ENCODE measurements at regions not wholly inside any gene's neighbourhood (a gene's known extent, or its start where the extent isn't known, plus 50 kb on each side); places are given as distances from the start of the nearest gene placed in this dataset.
"Not testable (repeated sequence)": the region's sequence is repeated elsewhere in the genome, so short reads cannot be mapped to it uniquely, and the experiment has no call there.

- Histone ChIP-seq H3K36me3 (no peaks in the 10 kb centered on the region), H3K9me3 (no peaks in the 10 kb centered on the region), H3K27me3 (no peaks in the 10 kb centered on the region), H3K4me3 (no peak overlapping the region)
- no peak for DNase-seq
These were observed 116.7 kb upstream of the CHST9 start for GRCh38 chr18:27301615-27302378.

GRCh38 chr18:27298214-27298804, 113.2 kb upstream of the CHST9 start:
- H3K36me3 ChIP-seq = no peaks in the 10 kb centered on the region
- H3K4me3 ChIP-seq = no peak overlapping the region
- H3K27me3 ChIP-seq = no peaks in the 10 kb centered on the region
- H3K9me3 ChIP-seq = no peaks in the 10 kb centered on the region
- no peak for DNase-seq

- not testable (repeated sequence) for H3K4me3 ChIP-seq, H3K27me3 ChIP-seq, H3K9me3 ChIP-seq, DNase-seq, H3K36me3 ChIP-seq
These were observed 101.0 kb upstream of the CHST9 start for GRCh38 chr18:27285973-27286562.

DNA sequence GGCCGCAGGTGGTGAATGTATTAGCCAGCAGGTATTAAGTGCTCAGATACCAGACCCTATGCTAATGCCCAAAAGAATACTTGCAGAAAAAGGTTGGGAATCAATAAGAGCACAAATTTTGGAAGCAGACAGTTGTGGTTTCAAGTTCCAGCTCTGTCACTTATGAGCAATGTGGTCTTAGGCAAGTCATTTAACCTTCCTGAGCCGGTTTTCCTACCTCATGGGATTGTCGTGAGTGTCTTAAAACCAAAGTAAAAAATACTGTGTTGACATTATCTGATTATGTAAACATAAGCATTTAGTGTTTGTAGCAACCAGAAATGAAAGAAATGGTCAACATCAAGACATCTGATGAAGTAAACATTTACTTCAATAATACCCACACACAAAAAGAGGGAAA, 93.0 kb upstream of the CHST9 start:
- no peak for DNase-seq
- Histone ChIP-seq H3K4me3 (no peak overlapping the region), H3K27me3 (no peaks in the 10 kb centered on the region), H3K9me3 (no peaks in the 10 kb centered on the region), H3K36me3 (no peaks in the 10 kb centered on the region)

DNA sequence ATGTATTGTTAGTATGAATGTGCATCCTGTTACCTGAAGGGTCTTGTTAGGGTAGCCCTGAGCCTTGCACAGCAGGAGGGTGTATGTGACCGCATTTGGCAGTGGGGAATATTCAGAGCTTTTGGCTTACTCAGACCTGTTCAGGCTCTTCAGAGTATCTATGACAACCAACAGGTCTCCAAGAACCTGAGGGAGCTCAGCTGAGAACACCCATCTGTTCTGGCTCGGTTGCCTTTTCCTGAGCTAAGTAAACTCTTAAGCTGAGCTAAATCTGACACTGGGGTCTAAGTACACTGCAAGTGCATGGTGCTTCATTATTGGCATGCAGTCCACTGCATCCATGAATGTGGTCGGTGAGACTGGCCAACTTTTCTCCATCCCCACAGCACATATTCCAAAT, 92.4 kb upstream of the CHST9 start:
- Histone ChIP-seq H3K27me3 (no peaks in the 10 kb centered on the region), H3K4me3 (no peak overlapping the region), H3K9me3 (no peaks in the 10 kb centered on the region), H3K36me3 (no peaks in the 10 kb centered on the region)
- DNase-seq = no peak

DNA sequence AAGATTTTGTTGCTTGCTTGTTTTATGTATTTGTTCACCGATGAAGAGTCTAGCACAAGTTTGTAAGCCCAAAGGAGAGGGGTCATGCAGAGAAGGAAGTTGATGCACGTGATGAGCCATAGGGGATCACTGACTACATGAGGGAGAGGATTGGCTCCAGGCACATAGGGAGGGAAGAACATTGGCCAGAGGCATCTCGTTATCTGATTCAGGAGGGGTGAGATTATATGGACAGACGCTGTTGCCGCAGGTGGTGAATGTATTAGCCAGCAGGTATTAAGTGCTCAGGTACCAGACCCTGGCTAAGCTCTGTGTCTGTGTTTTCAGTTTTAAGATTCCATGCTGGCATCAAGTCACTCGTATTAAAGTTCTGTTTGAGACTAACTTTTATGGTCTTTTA, 91.8 kb upstream of the CHST9 start:
- Histone ChIP-seq H3K9me3 (no peaks in the 10 kb centered on the region), H3K27me3 (no peaks in the 10 kb centered on the region), H3K4me3 (no peak overlapping the region), H3K36me3 (no peaks in the 10 kb centered on the region)
- DNase-seq = no peak

DNA sequence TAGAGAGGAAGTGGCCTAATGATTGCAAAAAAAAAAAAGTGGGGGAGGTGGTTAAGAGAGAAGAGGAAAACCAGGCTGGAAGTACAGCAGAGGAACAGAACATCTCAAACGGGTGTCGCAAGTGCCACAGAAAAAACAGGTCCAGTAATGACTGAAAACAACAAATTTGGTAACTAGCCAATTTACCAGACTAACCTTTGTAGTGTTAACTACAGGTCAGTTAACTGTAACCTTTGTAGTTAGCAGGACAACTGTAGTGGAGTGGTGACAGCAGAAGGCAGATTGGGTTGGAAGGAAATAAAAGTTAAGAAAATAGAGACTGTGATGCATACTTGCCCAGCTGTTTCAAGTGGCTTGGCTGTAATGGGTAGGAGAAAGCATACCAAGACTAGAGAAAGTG, 91.4 kb upstream of the CHST9 start:
- DNase-seq = no peak
- Histone ChIP-seq H3K36me3 (no peaks in the 10 kb centered on the region), H3K4me3 (no peak overlapping the region), H3K27me3 (no peaks in the 10 kb centered on the region), H3K9me3 (no peaks in the 10 kb centered on the region)

GRCh38 chr18:27274901-27275300, 89.8 kb upstream of the CHST9 start:
- Histone ChIP-seq H3K4me3 (no peak overlapping the region), H3K36me3 (no peaks in the 10 kb centered on the region), H3K27me3 (no peaks in the 10 kb centered on the region), H3K9me3 (no peaks in the 10 kb centered on the region)
- DNase-seq = no peak

DNA sequence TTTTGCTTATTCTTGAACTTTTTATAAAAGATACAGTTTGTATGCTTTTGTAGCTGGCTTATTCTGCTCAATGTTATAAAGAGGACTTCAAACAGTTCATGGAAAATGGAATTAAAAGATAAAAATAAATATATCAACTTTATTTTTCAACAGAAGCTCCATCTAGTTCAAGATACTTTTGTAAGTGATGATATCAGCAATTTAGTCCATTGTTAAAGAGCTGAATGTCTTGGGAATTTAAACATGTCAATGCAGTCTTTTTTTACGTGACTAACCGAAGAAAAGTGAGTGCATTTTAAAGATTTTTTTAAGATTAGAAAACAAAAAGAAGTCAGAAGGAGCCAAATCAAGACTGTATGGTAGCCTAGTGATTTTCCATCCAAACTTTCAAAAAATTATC, 85.4 kb upstream of the CHST9 start:
- Histone ChIP-seq H3K9me3 (no peaks in the 10 kb centered on the region), H3K36me3 (no peaks in the 10 kb centered on the region), H3K27me3 (no peaks in the 10 kb centered on the region), H3K4me3 (no peak overlapping the region)
- no peak for DNase-seq

DNA sequence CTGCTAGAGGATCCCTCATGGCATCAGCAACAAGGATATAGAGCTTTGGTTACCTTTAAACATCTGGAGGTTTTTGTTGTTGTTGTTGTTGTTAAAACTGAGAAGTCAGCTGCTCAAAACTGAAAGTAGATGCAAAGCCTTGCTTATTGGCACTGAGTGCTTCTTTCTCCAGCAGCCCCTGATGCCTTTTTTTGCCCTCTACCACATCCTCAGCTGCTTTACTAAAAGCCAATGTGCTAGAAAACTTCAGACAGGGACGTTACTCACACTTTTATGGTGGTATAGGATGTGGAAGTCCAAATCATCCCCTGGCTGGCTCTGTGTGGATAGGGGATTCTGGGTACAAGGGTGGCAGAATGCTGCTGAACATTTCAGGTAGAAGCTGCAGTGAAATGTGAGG, 78.3 kb upstream of the CHST9 start:
- Histone ChIP-seq H3K27me3 (no peaks in the 10 kb centered on the region), H3K9me3 (no peaks in the 10 kb centered on the region; the same call in 1 of the 2 replicates), H3K36me3 (no peaks in the 10 kb centered on the region), H3K4me3 (no peak overlapping the region)
- DNase-seq = no peak

DNA sequence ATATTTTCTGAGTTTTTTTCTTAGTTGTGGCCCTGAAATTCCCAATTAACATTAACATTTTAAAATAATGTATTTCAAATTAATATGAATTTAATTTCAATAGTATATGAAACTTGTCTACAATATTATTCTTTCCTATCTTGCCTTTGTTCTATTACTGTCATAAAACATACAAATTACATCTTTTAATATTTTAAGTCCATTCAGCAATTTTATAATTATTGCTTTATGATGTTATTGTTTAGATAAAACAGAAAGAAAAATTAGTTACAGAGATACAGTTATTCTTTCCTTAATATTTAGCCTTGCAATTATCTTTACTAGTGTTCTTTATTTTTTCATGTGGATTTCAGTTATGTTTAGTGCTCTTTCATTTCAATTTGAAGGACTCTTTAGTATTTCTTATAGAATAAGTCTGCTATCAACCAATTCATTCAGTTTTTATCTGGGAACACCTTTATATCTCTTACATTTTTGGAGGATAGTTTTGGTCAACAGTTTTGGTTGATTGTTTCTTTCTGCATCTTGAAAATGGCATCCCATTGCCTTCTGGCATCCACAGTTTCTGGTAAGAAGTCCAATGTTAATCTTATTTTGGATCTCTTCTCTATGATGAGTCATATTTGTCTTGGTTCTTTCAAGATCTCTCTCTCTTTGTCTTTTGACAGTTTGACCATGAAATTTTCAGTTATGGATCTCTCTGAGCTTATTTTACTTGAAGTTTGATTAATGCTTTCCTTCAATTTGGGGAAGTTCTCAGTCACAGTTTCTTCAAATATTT, 76.9 kb upstream of the CHST9 start:
- Histone ChIP-seq H3K36me3 (no peaks in the 10 kb centered on the region), H3K9me3 (no peaks in the 10 kb centered on the region; the same call in 1 of the 2 replicates), H3K27me3 (no peaks in the 10 kb centered on the region), H3K4me3 (no peak overlapping the region)
- DNase-seq = no peak

DNA sequence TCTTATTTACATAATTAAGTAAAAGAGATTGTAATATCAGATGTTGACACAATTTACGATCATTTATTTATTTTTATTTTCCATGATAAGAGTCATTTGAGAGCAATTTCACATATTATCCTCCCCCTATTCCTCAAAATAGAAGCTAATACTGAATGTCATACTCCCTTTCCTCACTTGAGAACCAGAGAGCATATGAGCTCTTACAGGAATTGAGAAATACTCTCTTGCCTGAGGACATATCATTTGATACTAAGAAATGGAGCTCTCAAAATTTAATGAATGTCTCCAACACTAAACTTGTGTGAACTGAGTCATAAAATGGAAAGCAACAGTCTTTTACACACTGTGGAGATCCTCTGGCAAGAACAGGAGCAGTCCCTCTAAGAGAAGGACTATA, 68.5 kb upstream of the CHST9 start:
- Histone ChIP-seq H3K36me3 (no peaks in the 10 kb centered on the region), H3K4me3 (no peak overlapping the region), H3K9me3 (no peaks in the 10 kb centered on the region), H3K27me3 (no peaks in the 10 kb centered on the region)
- DNase-seq = no peak

GRCh38 chr18:27250471-27250870, 65.4 kb upstream of the CHST9 start:
- no peaks in the 10 kb centered on the region for H3K36me3 ChIP-seq
- no peak overlapping the region for H3K4me3 ChIP-seq
- no peak for DNase-seq
- H3K9me3 ChIP-seq = no peaks in the 10 kb centered on the region
- no peaks in the 10 kb centered on the region for H3K27me3 ChIP-seq

DNA sequence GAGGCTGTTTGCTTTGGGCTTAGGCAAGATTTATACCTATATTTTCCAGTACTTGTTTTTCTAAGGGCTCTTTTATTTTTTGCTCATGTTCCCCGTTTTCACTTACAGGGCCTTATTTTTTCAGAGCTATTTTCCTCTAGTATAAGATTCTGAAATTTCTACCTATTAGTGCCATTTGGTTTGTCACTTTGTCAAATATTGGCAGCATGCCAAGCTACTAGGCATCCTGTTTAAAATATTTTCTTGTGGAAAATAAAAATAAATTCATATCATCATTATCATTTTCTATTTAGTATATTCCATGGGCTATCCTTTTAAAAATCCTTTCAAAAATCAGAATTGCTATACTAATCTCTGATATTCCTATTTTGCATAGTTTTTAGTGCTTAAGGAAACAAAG, 64.8 kb upstream of the CHST9 start:
- no peak for DNase-seq
- no peaks in the 10 kb centered on the region for H3K36me3 ChIP-seq
- no peak overlapping the region for H3K4me3 ChIP-seq
- no peaks in the 10 kb centered on the region for H3K27me3 ChIP-seq
- no peaks in the 10 kb centered on the region for H3K9me3 ChIP-seq

DNA sequence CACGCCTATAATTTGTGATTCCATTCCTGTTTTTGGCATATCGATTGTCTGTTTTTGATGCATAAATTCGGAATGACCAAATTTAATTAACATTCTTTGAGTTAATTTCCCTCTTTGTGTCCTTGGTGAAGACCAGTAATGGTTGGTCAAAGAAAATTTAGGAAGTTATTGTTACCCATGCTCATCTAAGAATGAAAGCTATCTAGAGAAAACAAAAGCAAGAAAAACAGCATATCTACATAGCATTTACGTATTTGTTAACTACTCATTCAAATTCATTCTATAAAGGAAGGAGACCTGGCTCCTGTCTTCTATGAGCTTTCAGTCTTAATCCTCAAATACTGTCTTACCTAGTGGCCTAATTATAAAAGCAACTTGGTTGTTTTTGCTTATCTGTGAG, 59.2 kb upstream of the CHST9 start:
- Histone ChIP-seq H3K36me3 (no peaks in the 10 kb centered on the region), H3K27me3 (no peaks in the 10 kb centered on the region)

GRCh38 chr18:27242392-27243047, 57.4 kb upstream of the CHST9 start:
- no peak for DNase-seq
- Histone ChIP-seq H3K36me3 (no peaks in the 10 kb centered on the region), H3K27me3 (no peaks in the 10 kb centered on the region), H3K4me3 (no peak overlapping the region), H3K9me3 (no peaks in the 10 kb centered on the region)

More for the DNA sequence above, 59.2 kb upstream of the CHST9 start:
- H3K4me3 ChIP-seq = no peak overlapping the region
- no peak for DNase-seq
- H3K9me3 ChIP-seq = no peaks in the 10 kb centered on the region

- DNase-seq = no peak
- H3K9me3 ChIP-seq = no peaks in the 10 kb centered on the region
These were observed 55.3 kb upstream of the CHST9 start for GRCh38 chr18:27240383-27240782.

More at GRCh38 chr18:27240383-27240782, 55.3 kb upstream of the CHST9 start:
- Histone ChIP-seq H3K36me3 (no peaks in the 10 kb centered on the region), H3K4me3 (no peak overlapping the region), H3K27me3 (no peaks in the 10 kb centered on the region)
